HEK293 (cell line): ENCODE measurements at regions not wholly inside any gene's neighbourhood (a gene's known extent, or its start where the extent isn't known, plus 50 kb on each side); places are given as distances from the start of the nearest gene placed in this dataset.

Experiments
- CTCF ChIA-PET: fragments of 350-600 bp; formaldehyde crosslinking; extraction: SDS; loops from one replicate; lab custom pipeline; 2021; ENCODE audit warnings: antibody characterized with exemption; lab: Yijun Ruan, JAX
- POLR2A ChIA-PET: fragments of 300-600 bp; formaldehyde crosslinking; extraction: SDS; loops from one replicate; lab custom pipeline; 2020; ENCODE audit warnings: antibody characterized with exemption, inconsistent platforms; lab: Yijun Ruan, JAX
- H3K27ac ChIP-seq: fragments of 200-500 bp; sonication (Bioruptor generic); 2 replicates; pipeline ENCODE4 v1.5.1; 2014; ENCODE audit warnings: low read depth, low read length, control low read depth, inconsistent platforms; ENCODE audit errors: extremely low read depth
- H3K36me3 ChIP-seq, 2 experiments: fragments of 200-500 bp in 1 of 2; sonication (Bioruptor generic) in 1 of 2; 1 replicate in 1 of 2; 2 replicates in 1 of 2; pipeline ENCODE4 v1.5.1; 2014 to 2017; ENCODE audit warnings: inconsistent platforms in 2 of 2, low read length in 2 of 2; ENCODE audit not compliant: control insufficient read depth in 2 of 2, insufficient read depth in 1 of 2
- H3K4me1 ChIP-seq: fragments of 200-500 bp; sonication (Bioruptor generic); 2 replicates; pipeline ENCODE4 v1.5.1; 2014; ENCODE audit warnings: mild to moderate bottlenecking, low read length, inconsistent platforms; ENCODE audit not compliant: control insufficient read depth, insufficient read depth
- H3K4me3 ChIP-seq: 2 replicates; pipeline ENCODE4 v1.5.1; 2011; ENCODE audit warnings: low read depth, mild to moderate bottlenecking, control low read depth, low read length, moderate library complexity
- H3K9me3 ChIP-seq: fragments of 200-500 bp; sonication (Bioruptor generic); 2 replicates; pipeline ENCODE4 v1.5.1; 2014; ENCODE audit warnings: low read depth, low read length, inconsistent platforms; ENCODE audit not compliant: control insufficient read depth, insufficient read depth
- EGR2 ChIP-seq: fragments of 450-650 bp; formaldehyde crosslinking; IDR thresholded peaks from 2 replicates; pipeline ENCODE4 v1.5.1; 2016; ENCODE audit warnings: low read depth, missing biosample characterization, missing genetic modification characterization
- GFI1B ChIP-seq: fragments of 450-650 bp; formaldehyde crosslinking; IDR thresholded peaks from 2 replicates; pipeline ENCODE4 v1.5.1; 2016; ENCODE audit warnings: missing biosample characterization, missing genetic modification characterization
- HOXC10 ChIP-seq: sonication (generic); formaldehyde crosslinking; IDR thresholded peaks from 2 replicates; pipeline ENCODE4 v1.8.1; 2023; ENCODE audit warnings: mild to moderate bottlenecking, missing genetic modification reagents
- SP2 ChIP-seq: fragments of 450-650 bp; formaldehyde crosslinking; IDR thresholded peaks from 2 replicates; pipeline ENCODE4 v1.5.1; 2016; ENCODE audit warnings: missing biosample characterization, missing genetic modification characterization
- ZBTB7A ChIP-seq: fragments of 450-650 bp; formaldehyde crosslinking; IDR thresholded peaks from 2 replicates; pipeline ENCODE4 v1.5.1; 2016; ENCODE audit warnings: low read depth, missing biosample characterization, missing genetic modification characterization
- ZFHX2 ChIP-seq: fragments of 450-650 bp; formaldehyde crosslinking; conservative IDR thresholded peaks from 2 replicates; pipeline ENCODE4 v1.5.1; 2016; ENCODE audit warnings: missing biosample characterization, missing genetic modification characterization
- ZNF175 ChIP-seq: fragments of 450-650 bp; formaldehyde crosslinking; IDR thresholded peaks from 2 replicates; pipeline ENCODE4 v1.5.1; 2016; ENCODE audit warnings: missing biosample characterization, missing genetic modification characterization
- ZNF555 ChIP-seq: fragments of 450-650 bp; formaldehyde crosslinking; conservative IDR thresholded peaks from 2 replicates; pipeline ENCODE4 v1.5.1; 2017; ENCODE audit warnings: missing biosample characterization, mild to moderate bottlenecking, missing genetic modification characterization, inconsistent platforms
- ZNF596 ChIP-seq: fragments of 450-650 bp; IDR thresholded peaks from 2 replicates; pipeline ENCODE4 v1.5.0; 2018; ENCODE audit warnings: missing biosample characterization, mild to moderate bottlenecking, missing genetic modification characterization, moderate library complexity
- ZNF776 ChIP-seq: fragments of 450-650 bp; formaldehyde crosslinking; IDR thresholded peaks from 2 replicates; pipeline ENCODE4 v1.5.0; 2017; ENCODE audit warnings: missing biosample characterization, missing genetic modification characterization, borderline replicate concordance
- ZNF837 ChIP-seq: fragments of 450-650 bp; formaldehyde crosslinking; IDR thresholded peaks from 2 replicates; pipeline ENCODE4 v1.5.1; 2016; ENCODE audit warnings: missing biosample characterization, missing genetic modification characterization
- TF ChIP-seq, protein P1 (sequence below): fragments of 450-650 bp; formaldehyde crosslinking; IDR thresholded peaks from 2 replicates; pipeline ENCODE4 v1.5.1; 2016; ENCODE audit warnings: missing biosample characterization, missing genetic modification characterization
- TF ChIP-seq, protein P2 (sequence below): fragments of 450-650 bp; formaldehyde crosslinking; IDR thresholded peaks from 2 replicates; pipeline ENCODE4 v1.5.1; 2016; ENCODE audit warnings: missing biosample characterization, missing genetic modification characterization, borderline replicate concordance
- TF ChIP-seq, protein P3 (sequence below): fragments of 450-650 bp; formaldehyde crosslinking; IDR thresholded peaks from 2 replicates; pipeline ENCODE4 v1.5.1; 2016; ENCODE audit warnings: missing biosample characterization, missing genetic modification characterization
- TF ChIP-seq, protein P4 (sequence below): fragments of 450-650 bp; formaldehyde crosslinking; IDR thresholded peaks from 2 replicates; pipeline ENCODE4 v1.5.1; 2017; ENCODE audit warnings: missing biosample characterization, missing genetic modification characterization

DNA sequence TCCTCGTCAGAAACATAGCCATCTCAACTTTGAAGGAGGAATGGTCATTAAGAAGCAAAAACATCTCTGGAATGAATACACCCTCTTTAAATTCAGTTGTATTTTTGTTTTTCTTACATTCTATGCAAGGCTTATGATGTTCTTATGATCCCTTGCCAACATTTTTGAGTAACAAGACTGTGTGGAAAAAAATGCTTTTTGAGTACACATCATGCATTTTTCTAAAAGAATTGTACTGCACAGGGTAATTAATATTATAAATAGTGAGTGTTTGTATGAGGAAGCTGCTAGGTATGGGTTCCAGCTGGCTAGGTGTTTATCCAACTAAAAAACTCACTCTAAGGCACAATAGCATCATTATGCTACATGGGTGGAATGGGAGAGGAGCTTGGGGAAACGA, 59.0 kb upstream of the SPATS2L start (continued):
- TF ChIP-seq, protein P1, sequence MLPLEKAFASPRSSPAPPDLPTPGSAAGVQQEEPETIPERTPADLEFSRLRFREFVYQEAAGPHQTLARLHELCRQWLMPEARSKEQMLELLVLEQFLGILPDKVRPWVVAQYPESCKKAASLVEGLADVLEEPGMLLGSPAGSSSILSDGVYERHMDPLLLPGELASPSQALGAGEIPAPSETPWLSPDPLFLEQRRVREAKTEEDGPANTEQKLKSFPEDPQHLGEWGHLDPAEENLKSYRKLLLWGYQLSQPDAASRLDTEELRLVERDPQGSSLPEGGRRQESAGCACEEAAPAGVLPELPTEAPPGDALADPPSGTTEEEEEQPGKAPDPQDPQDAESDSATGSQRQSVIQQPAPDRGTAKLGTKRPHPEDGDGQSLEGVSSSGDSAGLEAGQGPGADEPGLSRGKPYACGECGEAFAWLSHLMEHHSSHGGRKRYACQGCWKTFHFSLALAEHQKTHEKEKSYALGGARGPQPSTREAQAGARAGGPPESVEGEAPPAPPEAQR = no peak

DNA sequence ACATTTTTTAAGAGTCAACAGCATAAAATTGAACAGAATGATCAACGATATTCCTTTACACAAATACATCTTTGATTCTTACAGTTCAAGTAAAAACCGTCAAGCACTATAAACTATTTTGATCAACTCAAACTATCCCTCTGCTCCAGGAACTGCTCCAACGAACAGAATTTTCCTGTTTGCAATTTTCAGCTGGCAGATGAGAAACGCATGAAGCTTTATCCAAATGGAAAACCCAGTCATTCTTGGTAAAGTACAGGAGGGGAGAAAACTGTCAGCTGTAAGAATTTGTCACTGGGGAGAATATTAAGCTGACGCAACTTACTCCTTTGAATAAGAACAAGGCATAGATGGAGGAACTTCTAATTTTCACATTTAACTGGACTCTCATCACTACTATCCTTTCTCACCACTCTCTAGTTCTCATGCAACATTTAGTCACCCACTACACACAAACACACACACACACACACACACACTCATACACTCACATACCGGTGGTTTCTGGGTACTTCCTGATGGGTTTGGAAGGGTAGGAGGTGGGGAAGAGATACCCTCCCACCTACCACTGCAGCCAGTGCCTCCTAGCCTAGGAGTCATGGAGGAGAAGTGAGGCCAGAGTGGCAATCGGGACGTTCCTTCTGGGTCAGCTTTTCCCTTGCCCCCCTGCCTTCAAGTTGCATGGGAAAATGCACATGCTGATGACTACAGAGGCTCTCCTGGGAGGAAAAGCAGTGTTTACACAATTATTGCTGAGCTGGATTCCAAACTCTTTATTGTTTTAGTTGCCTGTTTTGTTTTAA, 54.0 kb upstream of the SPATS2L start:
- POLR2A ChIA-PET = no interaction called here
- no peaks in the 10 kb centered on the region for H3K36me3 ChIP-seq

DNA sequence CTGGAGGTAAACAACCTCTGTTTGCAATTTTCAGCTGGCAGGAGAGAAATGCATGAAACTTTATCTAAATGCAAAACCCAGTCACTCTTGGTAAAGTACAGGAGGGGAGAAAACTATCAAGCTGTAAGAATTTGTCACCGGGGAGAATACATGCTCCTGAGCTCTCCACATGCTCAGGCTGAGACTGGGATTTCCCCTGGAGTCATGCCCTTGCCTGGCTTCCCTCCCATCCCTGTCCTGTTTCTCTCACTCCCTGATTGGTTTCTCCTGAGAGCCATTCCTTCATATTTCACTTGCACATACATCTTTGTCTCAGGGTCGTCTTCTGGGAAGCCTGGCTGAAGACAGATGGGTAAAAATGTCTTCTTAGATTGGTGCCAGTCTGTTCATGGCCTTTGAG, 52.9 kb upstream of the SPATS2L start:
- TF ChIP-seq ZNF776 = no peak
- TF ChIP-seq ZBTB7A (tag by site-specific recombination) = no peak
- no peak for TF ChIP-seq ZNF175 (tag by site-specific recombination)
- TF ChIP-seq ZNF555 (tag by site-specific recombination) = no peak
- no peak for TF ChIP-seq GFI1B (tag by site-specific recombination)
- TF ChIP-seq SP2 (tag by site-specific recombination) = no peak
- TF ChIP-seq, protein P2, sequence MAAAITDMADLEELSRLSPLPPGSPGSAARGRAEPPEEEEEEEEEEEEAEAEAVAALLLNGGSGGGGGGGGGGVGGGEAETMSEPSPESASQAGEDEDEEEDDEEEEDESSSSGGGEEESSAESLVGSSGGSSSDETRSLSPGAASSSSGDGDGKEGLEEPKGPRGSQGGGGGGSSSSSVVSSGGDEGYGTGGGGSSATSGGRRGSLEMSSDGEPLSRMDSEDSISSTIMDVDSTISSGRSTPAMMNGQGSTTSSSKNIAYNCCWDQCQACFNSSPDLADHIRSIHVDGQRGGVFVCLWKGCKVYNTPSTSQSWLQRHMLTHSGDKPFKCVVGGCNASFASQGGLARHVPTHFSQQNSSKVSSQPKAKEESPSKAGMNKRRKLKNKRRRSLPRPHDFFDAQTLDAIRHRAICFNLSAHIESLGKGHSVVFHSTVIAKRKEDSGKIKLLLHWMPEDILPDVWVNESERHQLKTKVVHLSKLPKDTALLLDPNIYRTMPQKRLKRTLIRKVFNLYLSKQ (tag by site-specific recombination) = no peak
- TF ChIP-seq, protein P3, sequence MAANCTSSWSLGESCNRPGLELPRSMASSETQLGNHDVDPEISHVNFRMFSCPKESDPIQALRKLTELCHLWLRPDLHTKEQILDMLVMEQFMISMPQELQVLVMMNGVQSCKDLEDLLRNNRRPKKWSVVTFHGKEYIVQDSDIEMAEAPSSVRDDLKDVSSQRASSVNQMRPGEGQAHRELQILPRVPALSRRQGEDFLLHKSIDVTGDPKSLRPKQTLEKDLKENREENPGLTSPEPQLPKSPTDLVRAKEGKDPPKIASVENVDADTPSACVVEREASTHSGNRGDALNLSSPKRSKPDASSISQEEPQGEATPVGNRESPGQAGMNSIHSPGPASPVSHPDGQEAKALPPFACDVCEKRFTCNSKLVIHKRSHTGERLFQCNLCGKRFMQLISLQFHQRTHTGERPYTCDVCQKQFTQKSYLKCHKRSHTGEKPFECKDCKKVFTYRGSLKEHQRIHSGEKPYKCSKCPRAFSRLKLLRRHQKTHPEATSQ = no peak
- no peak for TF ChIP-seq ZNF596 (tag by site-specific recombination)
- no peak for TF ChIP-seq ZNF837
- no peak for TF ChIP-seq HOXC10 (CRISPR knock-in tag)
- TF ChIP-seq EGR2 (tag by site-specific recombination) = no peak
- Histone ChIP-seq H3K36me3 (no peaks in the 10 kb centered on the region), H3K9me3 (no peaks in the 10 kb centered on the region), H3K27ac (no peak overlapping the region), H3K4me3 (no peak overlapping the region), H3K4me1 (no peaks in the 10 kb centered on the region)
- ChIA-PET POLR2A (no interaction called here), CTCF (interaction anchor here (0.7 kb wide), 1 partner anchor 11 kb away, joined by 4 read pairs; no protein-coding TSS in a partner anchor)

More for the DNA sequence above, 54.0 kb upstream of the SPATS2L start:
- TF ChIP-seq SP2 (tag by site-specific recombination) (no peak), ZFHX2 (peak; percentile 56; the same call in 1 of the 2 replicates)
- TF ChIP-seq, protein P4, sequence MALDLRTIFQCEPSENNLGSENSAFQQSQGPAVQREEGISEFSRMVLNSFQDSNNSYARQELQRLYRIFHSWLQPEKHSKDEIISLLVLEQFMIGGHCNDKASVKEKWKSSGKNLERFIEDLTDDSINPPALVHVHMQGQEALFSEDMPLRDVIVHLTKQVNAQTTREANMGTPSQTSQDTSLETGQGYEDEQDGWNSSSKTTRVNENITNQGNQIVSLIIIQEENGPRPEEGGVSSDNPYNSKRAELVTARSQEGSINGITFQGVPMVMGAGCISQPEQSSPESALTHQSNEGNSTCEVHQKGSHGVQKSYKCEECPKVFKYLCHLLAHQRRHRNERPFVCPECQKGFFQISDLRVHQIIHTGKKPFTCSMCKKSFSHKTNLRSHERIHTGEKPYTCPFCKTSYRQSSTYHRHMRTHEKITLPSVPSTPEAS (tag by site-specific recombination) = 0 out of 2 replicates have a peak, but pooled peaks have one; percentile 23
- Histone ChIP-seq H3K4me3 (no peak overlapping the region), H3K4me1 (no peaks in the 10 kb centered on the region), H3K27ac (no peak overlapping the region), H3K9me3 (no peaks in the 10 kb centered on the region)
- CTCF ChIA-PET = no interaction called here
